ENCODE measurements at regions not wholly inside any gene's neighbourhood (a gene's known extent, or its start where the extent isn't known, plus 50 kb on each side); places are given as distances from the start of the nearest gene placed in this dataset.
"Not testable (repeated sequence)": the region's sequence is repeated elsewhere in the genome, so short reads cannot be mapped to it uniquely, and the experiment has no call there.

DNA sequence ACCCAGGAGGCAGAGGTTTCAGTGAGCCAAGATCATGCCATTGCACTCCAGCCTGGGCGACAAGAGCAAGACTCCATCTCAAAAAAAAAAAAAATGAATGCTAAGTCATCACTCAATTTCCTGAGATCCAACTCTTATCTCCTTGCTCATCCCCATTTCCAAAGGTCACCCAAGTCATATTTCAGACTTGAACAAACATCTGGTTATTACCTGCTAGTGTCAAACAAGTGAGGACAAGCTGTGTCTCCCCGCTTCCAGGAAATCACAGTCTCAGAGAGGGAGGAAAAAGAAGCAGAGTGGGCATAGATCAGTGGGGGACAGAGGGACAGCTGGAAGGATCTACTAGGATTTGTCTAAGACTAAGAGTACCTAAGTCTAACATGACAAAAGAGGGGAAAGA is 147.5 kb upstream of the FUNDC1 start:
- Mint-ChIP-seq H3K27me3 (ENCODE audit: unreplicated experiment) (no peaks in the 10 kb centered on the region), H3K9me3 (ENCODE audit: unreplicated experiment) (no peaks in the 10 kb centered on the region), H3K4me1 (ENCODE audit: unreplicated experiment) (no peaks in the 10 kb centered on the region), H3K36me3 (ENCODE audit: unreplicated experiment) (no peaks in the 10 kb centered on the region), H3K4me3 (ENCODE audit: unreplicated experiment) (no peak overlapping the region), H3K27ac (ENCODE audit: unreplicated experiment) (no peak overlapping the region)
- DNase-seq (ENCODE audit: extremely low spot score, unreplicated experiment): no peak
- TF ChIP-seq, protein P1, sequence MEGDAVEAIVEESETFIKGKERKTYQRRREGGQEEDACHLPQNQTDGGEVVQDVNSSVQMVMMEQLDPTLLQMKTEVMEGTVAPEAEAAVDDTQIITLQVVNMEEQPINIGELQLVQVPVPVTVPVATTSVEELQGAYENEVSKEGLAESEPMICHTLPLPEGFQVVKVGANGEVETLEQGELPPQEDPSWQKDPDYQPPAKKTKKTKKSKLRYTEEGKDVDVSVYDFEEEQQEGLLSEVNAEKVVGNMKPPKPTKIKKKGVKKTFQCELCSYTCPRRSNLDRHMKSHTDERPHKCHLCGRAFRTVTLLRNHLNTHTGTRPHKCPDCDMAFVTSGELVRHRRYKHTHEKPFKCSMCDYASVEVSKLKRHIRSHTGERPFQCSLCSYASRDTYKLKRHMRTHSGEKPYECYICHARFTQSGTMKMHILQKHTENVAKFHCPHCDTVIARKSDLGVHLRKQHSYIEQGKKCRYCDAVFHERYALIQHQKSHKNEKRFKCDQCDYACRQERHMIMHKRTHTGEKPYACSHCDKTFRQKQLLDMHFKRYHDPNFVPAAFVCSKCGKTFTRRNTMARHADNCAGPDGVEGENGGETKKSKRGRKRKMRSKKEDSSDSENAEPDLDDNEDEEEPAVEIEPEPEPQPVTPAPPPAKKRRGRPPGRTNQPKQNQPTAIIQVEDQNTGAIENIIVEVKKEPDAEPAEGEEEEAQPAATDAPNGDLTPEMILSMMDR (IDR thresholded peaks at IDR 0.05): no peak

DNA sequence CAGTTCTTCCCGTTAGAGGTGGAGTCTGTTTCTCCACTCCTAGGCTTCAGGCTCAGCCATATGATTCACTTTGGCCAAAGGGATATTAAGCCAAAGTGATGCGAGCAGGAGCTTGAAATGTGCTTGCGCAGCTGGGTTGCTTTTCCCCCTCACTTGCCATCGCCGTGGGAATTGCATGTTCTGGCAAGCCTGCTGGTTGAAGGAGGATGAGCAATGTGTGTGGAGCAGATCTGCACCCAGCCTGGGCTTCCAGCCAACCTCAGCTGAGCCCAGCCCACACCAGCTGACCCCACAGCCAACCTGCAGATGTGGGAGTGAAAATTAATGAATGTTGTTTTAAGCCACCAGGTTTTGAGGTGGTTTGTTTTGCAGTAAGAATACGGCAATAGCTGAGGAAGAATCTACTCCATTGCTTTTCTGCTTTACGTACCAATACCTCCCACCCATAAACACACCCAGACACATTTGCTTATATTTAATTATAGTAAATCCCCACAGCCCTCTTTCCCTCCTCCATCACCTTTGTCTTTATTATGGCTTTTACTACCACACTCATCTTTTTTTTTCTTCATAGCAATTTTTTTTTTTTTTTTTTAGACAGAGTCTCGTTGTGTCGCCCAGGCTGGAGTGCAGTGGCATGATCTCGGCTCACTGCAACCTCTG is 132.8 kb upstream of the FUNDC1 start:
- H3K36me3 Mint-ChIP-seq (ENCODE audit: unreplicated experiment): no peaks in the 10 kb centered on the region
- TF ChIP-seq, protein P1 (IDR thresholded peaks at IDR 0.05): no peak
- H3K27ac Mint-ChIP-seq (ENCODE audit: unreplicated experiment): no peak overlapping the region
- H3K9me3 Mint-ChIP-seq (ENCODE audit: unreplicated experiment): peaks cover 5% of the 10 kb centered on the region
- no peak overlapping the region for H3K4me3 Mint-ChIP-seq (ENCODE audit: unreplicated experiment)
- no peak for DNase-seq (ENCODE audit: extremely low spot score, unreplicated experiment)
- H3K27me3 Mint-ChIP-seq (ENCODE audit: unreplicated experiment): no peaks in the 10 kb centered on the region
- no peaks in the 10 kb centered on the region for H3K4me1 Mint-ChIP-seq (ENCODE audit: unreplicated experiment)

DNA sequence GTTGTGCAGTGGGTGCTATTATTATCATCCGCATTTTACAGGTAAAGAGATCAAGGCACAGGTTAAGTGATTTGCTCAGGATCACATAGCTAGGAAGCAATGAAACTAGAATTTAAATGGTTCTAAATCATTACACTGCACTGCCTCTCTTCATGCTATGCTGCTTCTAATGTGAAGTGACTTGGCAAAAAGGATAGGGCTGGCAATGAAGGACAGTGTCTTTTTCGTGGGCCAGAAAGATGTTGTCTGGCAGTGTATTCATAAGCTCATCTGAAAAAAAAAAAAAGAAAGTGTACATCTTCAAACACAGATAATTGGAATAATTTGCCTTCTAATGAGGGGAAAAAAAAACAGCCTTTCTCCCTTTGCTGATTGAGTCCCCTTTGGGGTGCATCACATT is 132.2 kb upstream of the FUNDC1 start:
- Mint-ChIP-seq H3K9me3 (ENCODE audit: unreplicated experiment) (peaks cover 5% of the 10 kb centered on the region), H3K27me3 (ENCODE audit: unreplicated experiment) (no peaks in the 10 kb centered on the region), H3K36me3 (ENCODE audit: unreplicated experiment) (no peaks in the 10 kb centered on the region), H3K4me1 (ENCODE audit: unreplicated experiment) (no peaks in the 10 kb centered on the region), H3K27ac (ENCODE audit: unreplicated experiment) (no peak overlapping the region), H3K4me3 (ENCODE audit: unreplicated experiment) (no peak overlapping the region)
- TF ChIP-seq, protein P1 (IDR thresholded peaks at IDR 0.05): no peak
- DNase-seq (ENCODE audit: extremely low spot score, unreplicated experiment): no peak

DNA sequence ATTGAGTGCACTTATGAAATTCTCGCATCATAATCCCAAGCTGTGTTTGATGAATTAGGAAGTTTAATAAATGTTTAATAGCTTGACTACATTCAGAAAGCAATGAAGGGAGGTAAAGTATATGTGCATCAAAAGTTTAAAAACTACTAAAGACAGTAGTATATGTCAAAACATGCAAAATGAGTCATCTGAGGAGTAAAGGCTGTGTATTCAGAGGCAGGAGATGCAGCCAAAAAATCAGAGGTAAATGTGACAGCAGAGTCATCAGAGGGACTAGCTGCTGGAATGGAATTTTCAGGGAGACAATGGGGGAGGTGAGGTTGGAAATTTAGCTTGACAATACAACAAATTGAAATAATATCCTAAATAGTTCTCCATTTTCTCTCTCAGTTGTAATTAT is 127.0 kb upstream of the FUNDC1 start:
- Mint-ChIP-seq H3K4me3 (ENCODE audit: unreplicated experiment) (no peak overlapping the region), H3K27ac (ENCODE audit: unreplicated experiment) (no peak overlapping the region), H3K27me3 (ENCODE audit: unreplicated experiment) (no peaks in the 10 kb centered on the region), H3K36me3 (ENCODE audit: unreplicated experiment) (no peaks in the 10 kb centered on the region), H3K4me1 (ENCODE audit: unreplicated experiment) (no peaks in the 10 kb centered on the region), H3K9me3 (ENCODE audit: unreplicated experiment) (no peaks in the 10 kb centered on the region)
- DNase-seq (ENCODE audit: extremely low spot score, unreplicated experiment): no peak
- TF ChIP-seq, protein P1 (IDR thresholded peaks at IDR 0.05): no peak

DNA sequence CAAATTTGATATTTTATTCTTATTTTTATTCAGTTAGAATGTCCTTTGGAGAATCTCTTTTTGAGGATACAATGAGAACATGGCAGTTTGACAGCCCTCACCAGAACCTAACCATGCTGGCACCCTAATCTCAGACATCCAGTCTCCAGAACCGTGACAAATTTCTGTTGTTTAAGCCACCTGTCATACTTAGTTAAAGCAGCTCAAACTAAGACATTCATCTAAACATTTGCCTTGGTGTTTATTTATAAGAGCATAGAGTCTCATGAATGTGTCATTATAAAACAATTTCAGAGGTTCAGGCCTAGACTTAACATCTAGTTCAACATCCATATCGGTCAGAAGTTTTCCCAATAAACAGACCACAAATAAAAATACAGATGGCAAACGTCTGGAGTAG is 125.1 kb upstream of the FUNDC1 start:
- TF ChIP-seq, protein P1 (IDR thresholded peaks at IDR 0.05): no peak
- Mint-ChIP-seq H3K27ac (ENCODE audit: unreplicated experiment) (no peak overlapping the region), H3K4me1 (ENCODE audit: unreplicated experiment) (no peaks in the 10 kb centered on the region), H3K36me3 (ENCODE audit: unreplicated experiment) (no peaks in the 10 kb centered on the region), H3K27me3 (ENCODE audit: unreplicated experiment) (no peaks in the 10 kb centered on the region), H3K9me3 (ENCODE audit: unreplicated experiment) (no peaks in the 10 kb centered on the region), H3K4me3 (ENCODE audit: unreplicated experiment) (no peak overlapping the region)
- no peak for DNase-seq (ENCODE audit: extremely low spot score, unreplicated experiment)

DNA sequence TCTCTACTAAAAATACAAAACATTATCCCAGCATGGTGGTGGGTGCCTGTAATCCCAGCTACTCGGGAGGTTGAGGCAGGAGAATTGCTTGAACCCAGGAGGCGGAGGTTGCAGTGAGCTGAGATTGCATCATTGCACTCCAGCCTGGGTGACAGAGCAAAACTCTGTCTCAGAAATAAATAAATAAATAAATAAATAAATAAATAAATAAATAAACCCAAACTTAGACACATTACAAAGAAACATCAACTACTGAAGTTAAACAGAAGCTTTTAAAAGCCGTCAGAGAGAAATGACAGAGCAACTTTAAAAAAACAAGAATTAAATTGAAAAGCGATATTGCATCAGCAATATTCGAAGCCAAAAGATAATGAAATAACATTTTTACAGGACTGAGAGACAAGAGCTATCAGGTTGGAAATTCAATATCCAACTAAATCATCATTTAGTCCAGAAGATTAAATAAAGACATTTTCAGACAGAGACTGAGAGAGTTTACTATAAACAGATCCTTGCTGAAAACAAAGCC is 115.1 kb upstream of the FUNDC1 start:
- not testable (repeated sequence) for H3K4me1 Mint-ChIP-seq (ENCODE audit: unreplicated experiment); H3K27me3 Mint-ChIP-seq (ENCODE audit: unreplicated experiment); DNase-seq (ENCODE audit: extremely low spot score, unreplicated experiment); H3K4me3 Mint-ChIP-seq (ENCODE audit: unreplicated experiment); H3K27ac Mint-ChIP-seq (ENCODE audit: unreplicated experiment); H3K36me3 Mint-ChIP-seq (ENCODE audit: unreplicated experiment)
- H3K9me3 Mint-ChIP-seq (ENCODE audit: unreplicated experiment): peaks cover 11% of the 10 kb centered on the region

Data from osteocyte (in vitro differentiated cells).